Suprapubic skin (tissue), 4 donors: ENCODE measurements at regions not wholly inside any gene's neighbourhood (a gene's known extent, or its start where the extent isn't known, plus 50 kb on each side); places are given as distances from the start of the nearest gene placed in this dataset.

Source experiments
- CTCF ChIP-seq, 2 donors: fragments of 200-600 bp in 1 of 2; fragments of 450-650 bp in 1 of 2; sonication (generic) in 1 of 2; IDR thresholded peaks; one replicate each; pipeline ENCODE4 v1.5.1; 2016 to 2019; ENCODE audit warnings: antibody characterized with exemption in 2 of 2, mild to moderate bottlenecking in 1 of 2, moderate library complexity in 1 of 2
- EP300 ChIP-seq: sonication (generic); formaldehyde crosslinking; IDR thresholded peaks from one replicate; pipeline ENCODE4 v1.6.1; 2017; ENCODE audit warnings: antibody characterized with exemption
- POLR2A ChIP-seq, 2 donors: fragments of 450-650 bp; IDR thresholded peaks; one replicate each; pipeline ENCODE4 v1.6.1; 2017; ENCODE audit warnings: antibody characterized with exemption in 2 of 2, mild to moderate bottlenecking in 2 of 2, moderate library complexity in 2 of 2
- POLR2AphosphoS5 ChIP-seq, 3 donors: sonication (generic); formaldehyde crosslinking; IDR thresholded peaks; one replicate each; pipeline ENCODE4 v1.6.1; 2017; ENCODE audit warnings: antibody characterized with exemption in 3 of 3

- TF ChIP-seq POLR2A (IDR thresholded peaks at IDR 0.05) (no peak), POLR2AphosphoS5 (IDR thresholded peaks at IDR 0.05) (no peak), CTCF (IDR thresholded peaks at IDR 0.05) (no peak), EP300 (no peak)
Measured at GRCh38 chr2:41930807-41931566, 116.8 kb upstream of the PKDCC start.
